ENCODE measurements at regions not wholly inside any gene's neighbourhood (a gene's known extent, or its start where the extent isn't known, plus 50 kb on each side); places are given as distances from the start of the nearest gene placed in this dataset.
A peak's percentile ranks its signal among the peaks of the same experiment; 100 is the strongest.
"Not testable (repeated sequence)": the region's sequence is repeated elsewhere in the genome, so short reads cannot be mapped to it uniquely, and the experiment has no call there.

DNA sequence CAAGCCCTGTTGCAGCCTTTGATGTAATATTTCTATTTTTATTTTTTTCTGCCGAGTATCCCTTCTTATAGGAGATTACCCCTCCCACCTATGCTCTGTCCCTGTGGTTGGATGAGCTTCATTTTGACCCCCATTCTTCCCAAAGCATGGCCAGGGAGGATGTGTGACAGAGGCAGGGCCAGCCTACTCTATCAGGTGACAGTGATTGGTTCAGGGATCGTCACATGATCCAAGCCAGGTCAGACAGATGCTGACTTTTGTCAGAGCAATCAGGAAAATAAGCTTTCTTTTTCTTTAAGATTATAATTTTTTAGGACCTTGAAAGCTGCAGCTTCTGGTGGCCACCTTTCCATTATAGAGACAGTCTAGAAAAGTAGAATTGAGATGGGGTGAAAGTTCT, 314.3 kb downstream of the NUP35 start:
- FAIRE-seq (no peak), DNase-seq (ENCODE audit: extremely low spot score, insufficient read length, low read depth) (no peak)

DNA sequence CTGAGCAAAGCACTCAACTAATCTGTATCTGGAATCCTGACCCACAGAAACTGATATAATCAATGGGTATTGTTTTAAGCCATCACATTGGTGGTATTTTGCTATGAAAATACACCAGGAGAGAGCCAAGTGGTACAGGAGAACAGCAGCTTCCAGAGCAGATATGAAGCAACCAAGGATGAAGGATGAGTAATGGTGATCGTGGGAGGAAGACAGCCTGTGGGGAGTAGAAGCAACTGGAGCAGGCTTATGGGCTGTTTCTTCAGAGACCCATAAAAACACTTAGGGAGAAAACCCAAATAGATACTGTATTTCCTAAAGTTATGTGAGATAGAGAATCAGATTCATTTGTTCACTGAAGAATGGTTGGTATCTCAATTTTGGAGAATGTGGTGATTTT, 330.8 kb downstream of the NUP35 start:
- DNase-seq (ENCODE audit: extremely low spot score, insufficient read length, low read depth) (no peak), FAIRE-seq (no peak)

DNA sequence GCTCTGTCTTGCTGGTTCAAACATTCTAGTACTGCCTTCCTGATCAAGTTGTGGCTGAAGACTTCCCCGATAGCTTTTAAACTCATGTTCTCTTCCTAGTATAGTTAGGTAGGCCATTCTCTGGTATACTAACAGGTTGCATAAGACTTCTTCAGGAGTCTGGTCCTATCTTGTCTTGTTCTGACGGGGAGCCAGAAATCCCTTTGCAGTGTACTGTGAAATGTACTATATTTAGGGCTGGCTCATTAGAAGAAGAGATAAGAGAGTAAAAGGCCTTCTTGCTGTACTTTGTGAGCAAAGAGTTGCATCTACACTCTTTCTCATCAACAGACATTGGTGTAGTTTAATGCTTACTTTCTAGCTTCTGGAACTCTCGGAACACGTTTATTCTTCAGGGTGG, 331.9 kb downstream of the NUP35 start:
- no peak for DNase-seq (ENCODE audit: extremely low spot score, insufficient read length, low read depth)
- FAIRE-seq = no peak

DNA sequence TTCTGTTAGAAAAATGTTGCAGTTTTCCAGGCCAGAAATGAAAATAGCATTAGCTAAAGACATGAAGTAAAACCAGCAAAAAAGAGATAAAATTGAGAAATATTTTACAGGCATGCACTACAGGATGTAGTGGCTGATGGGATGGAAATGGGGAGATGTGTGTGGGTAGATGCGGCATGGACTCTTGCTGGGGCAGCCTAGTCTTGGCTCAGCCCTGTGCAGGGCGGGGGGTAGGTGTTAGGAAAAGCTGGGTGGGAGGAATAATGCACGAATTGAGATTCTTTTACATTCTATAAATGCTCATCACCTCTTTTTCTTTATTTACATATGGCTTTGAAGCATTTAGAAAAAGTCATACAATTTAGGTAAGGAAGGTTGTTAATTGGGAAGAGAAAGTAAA, 334.2 kb downstream of the NUP35 start:
- no peak for DNase-seq (ENCODE audit: extremely low spot score, insufficient read length, low read depth)
- FAIRE-seq = no peak

DNA sequence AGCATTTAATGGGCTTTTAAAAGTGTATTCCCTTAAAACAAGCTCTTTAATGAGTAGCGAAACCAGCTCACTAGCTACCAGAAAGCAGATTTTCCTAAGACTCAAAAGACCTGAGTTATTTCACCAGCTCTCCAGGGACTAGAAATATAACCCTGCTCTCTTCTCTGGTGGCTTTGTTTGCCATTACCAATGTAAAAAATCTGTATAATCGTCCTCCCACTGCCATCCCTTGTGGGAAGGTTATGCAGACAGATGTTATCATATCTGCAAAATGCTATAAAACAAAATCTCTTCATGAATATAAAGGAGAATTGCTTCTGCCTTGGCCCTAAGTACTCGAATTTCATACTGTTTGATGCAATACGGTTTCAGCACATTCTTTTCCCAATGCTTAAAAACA, 335.2 kb downstream of the NUP35 start:
- DNase-seq (ENCODE audit: extremely low spot score, insufficient read length, low read depth) (no peak), FAIRE-seq (no peak)

DNA sequence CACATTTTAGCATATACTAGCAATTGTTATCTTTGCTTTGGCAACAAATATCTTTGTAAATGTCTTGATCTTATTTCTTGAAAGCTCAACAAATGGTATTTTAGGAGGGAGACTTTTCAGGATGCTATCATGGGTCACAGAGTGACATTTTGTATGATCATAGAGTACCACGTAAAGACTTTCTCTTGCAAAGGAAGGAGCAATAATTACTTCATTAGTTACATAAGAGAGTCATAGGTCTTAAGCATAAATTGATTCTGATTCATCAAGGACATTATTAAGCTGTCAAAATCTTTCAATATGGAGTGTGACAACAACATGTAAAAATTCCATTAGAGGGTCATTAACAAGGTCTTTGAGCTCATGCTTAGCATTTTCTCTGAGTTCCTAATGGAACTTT, 339.6 kb downstream of the NUP35 start:
- FAIRE-seq (no peak), DNase-seq (ENCODE audit: extremely low spot score, insufficient read length, low read depth) (no peak)

DNA sequence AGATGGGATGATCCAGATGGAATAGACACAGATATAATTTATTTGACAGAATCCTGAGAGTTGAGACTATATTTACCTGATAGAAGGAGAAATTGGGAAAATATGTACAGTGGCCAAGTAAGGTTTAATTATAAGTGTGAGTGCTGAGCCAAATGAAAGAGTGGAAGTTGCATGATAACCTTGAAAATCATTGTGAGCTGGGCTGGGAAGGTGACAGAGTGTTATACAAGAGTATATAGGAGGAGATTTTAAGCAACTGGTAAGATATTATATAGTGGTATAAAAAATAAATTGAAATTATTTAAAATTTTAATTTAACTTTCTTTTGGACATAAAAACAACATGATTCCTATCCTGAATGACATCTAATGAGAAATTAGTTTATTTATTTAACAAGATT, 340.8 kb downstream of the NUP35 start:
- FAIRE-seq (no peak), DNase-seq (ENCODE audit: extremely low spot score, insufficient read length, low read depth) (no peak)

DNA sequence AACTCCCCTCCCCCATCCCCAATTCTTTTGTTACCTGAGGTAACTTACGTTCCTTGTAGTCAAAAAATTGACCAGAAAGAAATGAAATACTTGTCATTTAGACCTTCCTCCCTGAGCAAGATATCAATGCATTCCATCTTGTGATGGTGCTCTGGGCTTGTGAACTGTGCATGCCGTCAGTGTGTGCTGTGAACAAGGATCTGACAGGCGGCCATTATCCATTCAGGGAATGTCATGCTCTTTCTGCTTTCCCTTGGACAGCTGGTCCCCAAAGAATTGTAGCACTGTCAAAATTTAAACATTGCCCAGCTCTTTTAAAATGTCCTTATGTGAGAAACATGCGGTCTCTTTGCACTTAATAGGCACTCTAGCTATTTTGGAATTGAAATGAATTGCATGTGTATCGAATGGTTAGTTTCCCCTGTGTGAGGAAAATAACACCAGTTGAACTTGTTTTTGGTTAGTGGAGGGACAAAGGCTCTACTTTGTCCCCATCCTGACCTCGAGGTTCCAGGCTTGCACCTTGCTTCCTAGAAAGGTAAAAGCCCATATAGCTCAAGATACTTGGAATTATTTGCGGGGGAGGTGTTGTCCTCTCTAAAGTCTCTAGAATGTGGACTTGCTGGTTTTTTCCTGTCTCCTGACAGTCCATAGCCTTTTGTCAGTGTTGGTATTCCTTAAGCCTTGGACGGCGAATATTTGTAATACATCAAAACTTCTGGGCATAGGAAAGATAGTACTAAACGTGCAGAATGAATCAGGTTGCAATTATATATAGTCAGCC, 350.9 kb downstream of the NUP35 start:
- DNase-seq (ENCODE audit: extremely low spot score, insufficient read length, low read depth) = no peak
- FAIRE-seq = no peak

DNA sequence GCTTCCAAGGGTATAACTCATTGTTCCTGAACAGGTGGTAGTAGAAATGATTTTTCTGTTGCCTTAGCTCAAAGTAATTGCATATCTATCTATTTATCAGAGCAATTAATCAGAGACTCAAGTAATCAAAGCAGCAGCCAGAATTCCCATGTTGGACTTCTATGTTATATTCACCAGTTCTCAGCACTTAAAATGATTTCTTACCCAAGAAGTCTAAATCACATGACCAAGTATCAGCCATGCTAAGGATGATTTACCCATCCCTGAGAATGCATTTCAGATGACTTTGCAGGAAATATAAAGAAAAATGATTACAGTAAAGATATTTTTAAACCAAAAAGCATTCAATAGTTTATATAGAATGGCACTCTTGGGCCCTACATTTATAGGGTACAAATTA, 352.2 kb downstream of the NUP35 start:
- FAIRE-seq (no peak), DNase-seq (ENCODE audit: extremely low spot score, insufficient read length, low read depth) (no peak)

DNA sequence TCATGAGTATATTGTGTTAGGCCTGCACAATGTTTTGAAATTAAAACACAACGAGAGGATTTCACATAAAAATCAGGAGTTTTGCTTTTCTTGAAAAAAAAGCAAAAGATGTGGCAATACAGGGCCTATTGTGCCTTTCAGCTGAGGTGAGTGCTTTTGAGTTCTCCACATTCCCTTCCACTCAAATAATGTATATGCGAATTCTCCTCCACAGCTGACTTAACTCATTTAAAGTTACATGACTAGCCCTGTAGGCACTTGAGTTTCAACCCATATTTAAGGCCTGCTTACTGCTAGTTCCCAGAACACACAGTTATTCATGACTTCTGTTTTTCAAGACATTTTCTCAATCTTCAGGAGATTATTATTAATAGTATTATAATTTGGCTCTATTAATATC, 353.1 kb downstream of the NUP35 start:
- FAIRE-seq (no peak), DNase-seq (ENCODE audit: extremely low spot score, insufficient read length, low read depth) (no peak)

DNA sequence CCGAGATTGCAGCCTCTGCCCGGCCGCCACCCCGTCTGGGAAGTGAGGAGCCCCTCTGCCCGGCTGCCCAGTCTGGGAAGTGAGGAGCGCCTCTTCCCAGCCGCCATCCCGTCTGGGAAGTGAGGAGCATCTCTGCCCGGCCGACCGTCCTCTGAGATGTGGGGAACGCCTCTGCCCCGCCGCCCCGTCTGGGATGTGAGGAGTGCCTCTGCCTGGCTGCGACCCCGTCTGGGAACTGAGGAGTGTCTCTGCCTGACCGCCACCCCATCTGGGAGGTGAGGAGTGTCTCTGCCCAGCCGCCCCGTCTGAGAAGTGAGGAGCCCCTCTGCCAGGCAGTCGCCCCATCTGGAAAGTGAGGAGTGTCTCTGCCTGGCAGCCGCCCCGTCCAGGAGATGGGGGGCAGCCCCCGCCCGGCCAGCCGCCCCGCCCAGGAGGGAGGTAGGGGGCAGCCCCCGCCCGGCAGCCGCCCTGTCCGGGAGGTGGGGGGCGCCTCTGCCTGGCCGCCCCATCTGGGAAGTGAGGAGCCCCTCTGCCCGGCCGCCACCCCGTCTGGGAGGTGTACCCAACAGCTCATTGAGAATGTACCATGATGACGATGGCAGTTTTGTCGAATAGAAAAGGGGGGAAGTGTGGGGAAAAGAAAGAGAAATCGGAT, 354.8 kb downstream of the NUP35 start:
- not testable (repeated sequence) for FAIRE-seq; DNase-seq (ENCODE audit: extremely low spot score, insufficient read length, low read depth)

DNA sequence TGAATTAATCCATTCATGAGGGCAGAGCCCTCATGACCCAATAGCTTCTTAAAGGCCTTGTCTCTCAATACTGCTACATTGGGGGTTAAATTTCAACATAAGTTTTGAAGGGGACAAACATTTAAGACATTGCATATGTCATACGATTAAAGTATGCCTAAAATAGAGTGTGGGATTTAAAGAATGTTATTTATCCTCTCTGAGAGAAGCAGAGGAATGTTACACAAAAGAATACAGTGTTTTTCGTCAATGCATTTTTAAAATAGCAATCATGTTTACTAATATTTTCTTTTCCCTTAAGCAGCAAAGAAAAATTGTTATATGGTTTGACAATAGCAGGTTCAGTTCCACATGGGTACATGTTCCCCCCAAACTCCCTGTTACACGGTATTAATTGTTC, 363.1 kb downstream of the NUP35 start:
- FAIRE-seq (no peak), DNase-seq (ENCODE audit: extremely low spot score, insufficient read length, low read depth) (no peak)

DNA sequence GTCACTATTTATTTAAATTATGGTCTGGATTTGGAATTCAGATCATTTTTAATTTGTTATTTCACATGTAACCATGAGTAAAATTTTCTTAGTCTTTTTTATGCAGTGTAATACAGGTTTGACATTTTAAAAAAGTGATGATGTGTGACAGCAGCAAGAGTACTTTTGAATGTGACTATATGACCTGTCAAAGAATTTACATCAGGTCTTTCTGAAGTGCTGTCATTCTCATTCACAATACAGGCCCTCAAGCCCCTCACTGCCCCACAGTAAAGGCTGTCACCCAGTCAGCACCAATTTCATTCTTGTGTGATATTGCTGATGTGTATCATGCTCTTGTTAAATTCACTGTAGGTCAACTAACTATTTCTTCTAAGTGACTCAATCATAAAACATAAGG, 364.2 kb downstream of the NUP35 start:
- DNase-seq (ENCODE audit: extremely low spot score, insufficient read length, low read depth) = no peak
- no peak for FAIRE-seq

DNA sequence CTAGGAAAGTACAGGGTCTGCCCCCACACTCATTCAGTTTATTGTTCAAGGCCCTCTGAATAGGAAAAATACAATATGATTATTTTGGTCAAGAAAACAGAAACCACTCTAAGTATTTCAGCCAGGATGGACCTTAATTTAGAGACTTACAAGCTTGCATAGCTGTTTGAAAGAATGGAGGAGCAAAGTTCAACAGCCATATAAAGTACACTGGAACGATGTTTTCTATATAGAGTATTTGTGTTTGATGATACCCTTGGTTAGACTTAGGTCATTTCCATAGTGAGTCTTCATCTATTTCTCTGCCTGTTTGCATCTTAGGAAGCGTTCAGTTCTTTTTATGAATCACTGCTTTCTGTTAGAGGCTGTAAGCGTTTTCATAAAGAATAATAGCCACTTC, 366.2 kb downstream of the NUP35 start:
- DNase-seq (ENCODE audit: extremely low spot score, insufficient read length, low read depth) (no peak), FAIRE-seq (no peak)

DNA sequence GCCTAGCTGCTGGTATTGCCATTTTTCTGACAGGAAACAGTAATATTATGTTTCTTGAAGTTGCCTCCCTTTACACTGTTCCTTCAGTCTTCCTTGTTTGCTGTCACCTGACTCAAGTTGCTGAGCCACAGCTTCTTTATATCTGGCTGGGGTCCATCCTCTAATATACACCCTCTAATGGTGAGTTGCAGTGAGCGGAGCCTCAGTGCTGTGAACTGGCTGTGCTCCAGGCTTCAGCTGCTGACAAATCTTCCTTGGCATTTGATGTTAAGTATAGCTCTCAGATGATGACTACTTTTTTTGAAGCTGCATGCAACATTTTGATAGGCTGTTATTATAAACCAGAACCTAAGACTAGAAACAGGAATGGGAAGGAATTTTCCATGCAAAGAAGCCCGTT, 366.7 kb downstream of the NUP35 start:
- FAIRE-seq = no peak
- no peak for DNase-seq (ENCODE audit: extremely low spot score, insufficient read length, low read depth)

DNA sequence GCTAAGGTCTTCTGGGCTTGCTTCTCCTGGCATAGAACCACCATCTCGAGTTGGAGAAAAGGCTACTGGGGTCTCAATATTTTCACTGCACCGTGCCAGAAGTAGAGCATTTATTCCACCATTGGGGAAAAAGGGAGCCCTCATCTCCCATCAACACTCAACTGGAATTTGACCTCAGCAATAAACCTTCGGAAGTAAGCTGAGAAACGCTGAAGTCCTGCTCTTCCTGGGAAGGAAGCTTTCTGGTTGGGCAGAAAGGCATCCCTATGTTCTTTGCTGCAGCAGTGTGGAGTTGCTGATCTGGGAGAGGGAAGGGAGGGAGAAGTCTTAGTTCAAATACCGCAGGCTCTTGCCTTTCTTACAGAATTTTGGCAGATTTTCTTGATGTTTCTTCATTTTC, 368.8 kb downstream of the NUP35 start:
- FAIRE-seq (no peak), DNase-seq (ENCODE audit: extremely low spot score, insufficient read length, low read depth) (no peak)

DNA sequence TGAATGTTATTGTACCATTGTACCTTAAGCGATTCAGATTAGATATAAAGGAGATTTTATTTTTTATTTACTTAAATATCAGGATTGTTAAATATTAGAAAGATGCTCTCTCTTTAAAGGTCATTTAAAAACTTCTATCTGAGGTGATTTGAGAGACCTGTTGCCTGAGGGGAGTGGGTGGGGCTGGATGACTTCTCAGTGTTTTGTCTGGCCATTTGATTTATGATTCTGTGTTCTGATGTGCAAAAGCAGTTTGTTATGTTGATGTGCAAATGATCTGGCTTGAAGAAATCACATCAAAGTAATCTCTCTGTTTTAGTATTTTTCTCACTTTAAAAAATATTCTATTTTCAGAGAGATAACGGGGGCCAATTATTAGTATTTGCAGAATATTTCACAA, 370.8 kb downstream of the NUP35 start:
- DNase-seq (ENCODE audit: extremely low spot score, insufficient read length, low read depth) (no peak), FAIRE-seq (no peak)

DNA sequence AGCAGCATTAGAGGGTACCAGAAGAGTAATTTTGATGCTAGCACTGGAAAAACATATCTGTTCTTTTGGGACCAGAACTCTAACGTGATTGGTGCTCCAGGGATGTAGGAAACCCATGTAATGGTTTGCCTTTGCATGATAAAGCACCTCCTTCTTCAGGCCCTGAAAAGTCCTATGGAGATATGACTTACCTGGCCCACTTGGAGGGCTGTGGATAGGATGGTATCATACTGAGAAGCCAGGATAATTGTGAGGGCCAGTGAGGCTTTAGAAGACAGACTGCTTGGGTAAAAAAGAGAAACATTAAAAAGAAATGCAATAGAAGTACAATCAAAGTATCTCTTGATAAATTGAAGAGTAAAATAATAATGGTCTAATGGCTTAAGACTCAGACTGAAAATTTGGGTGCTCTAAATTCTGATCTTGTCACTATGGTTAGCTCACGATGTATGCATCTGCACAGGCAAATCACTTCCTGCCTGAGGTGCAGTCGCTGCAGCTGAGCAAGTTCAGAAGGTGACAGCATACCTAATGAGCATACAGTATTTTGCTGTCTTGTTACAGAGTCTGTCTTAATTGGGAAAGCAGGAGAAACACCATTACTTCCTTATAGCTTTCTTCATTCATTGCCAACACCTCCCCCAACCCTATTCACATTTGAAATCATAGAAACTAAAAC, 371.5 kb downstream of the NUP35 start:
- DNase-seq (ENCODE audit: extremely low spot score, insufficient read length, low read depth) (no peak), FAIRE-seq (peak; percentile 83)

DNA sequence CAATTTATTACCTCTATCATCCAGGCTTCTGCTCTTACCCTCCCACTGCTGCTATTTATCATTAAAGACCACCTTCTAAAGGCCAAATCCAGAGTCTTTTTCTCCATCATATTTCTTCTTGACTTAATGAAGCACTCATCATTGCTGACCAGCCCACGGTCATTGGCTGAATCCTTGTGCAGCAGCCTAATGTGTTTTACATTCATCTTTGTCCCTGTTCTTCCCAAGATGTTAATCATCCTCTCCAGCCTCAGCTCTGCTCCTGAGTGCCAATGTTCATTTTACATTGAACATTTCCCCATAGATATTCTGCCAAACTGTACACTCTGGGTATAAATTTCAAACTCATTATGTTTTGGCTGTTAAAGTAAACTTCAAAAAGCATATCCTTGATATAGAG, 373.6 kb downstream of the NUP35 start:
- FAIRE-seq (no peak), DNase-seq (ENCODE audit: extremely low spot score, insufficient read length, low read depth) (no peak)

DNA sequence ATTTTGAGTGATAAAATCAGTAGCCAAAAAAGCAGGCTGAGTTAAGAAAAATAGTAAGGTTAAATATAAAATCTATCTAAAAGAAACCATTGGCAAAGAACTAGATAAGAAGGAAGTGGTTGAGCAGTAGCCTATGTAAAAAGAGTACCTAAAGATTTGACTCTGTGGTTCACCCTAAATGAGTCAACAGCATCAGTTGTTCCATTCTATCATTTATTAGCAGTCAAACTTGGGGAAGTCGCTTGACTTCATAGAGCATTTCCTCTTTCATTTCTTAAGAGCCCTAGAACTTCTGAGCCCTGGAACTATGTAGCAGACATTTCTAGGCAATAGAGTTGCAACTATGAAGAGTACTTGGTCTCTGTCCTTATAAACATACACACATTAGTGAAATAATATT, 381.7 kb downstream of the NUP35 start:
- FAIRE-seq (peak; percentile 45), DNase-seq (ENCODE audit: extremely low spot score, insufficient read length, low read depth) (no peak)

DNA sequence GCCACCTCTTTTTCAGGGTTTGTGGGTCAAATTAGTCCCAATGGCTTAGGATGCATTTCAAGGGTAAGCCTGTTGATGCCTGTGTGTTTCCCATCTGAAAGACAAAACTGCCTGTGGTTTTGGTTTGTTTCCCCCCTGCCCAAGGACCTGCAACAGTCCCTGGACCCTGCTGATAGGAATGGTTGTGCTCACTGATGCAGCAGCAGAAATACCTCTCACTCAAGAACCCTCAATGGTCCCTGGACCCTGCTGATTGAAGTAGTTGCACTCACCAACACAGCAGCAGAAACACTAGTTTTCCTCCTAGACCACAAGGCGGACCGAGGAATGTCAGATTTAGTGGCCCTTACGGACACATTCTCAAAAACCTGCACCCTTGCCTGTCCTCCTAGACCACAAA, 386.9 kb downstream of the NUP35 start:
- DNase-seq (ENCODE audit: extremely low spot score, insufficient read length, low read depth) (no peak), FAIRE-seq (no peak)
